Suprapubic skin (tissue), 4 donors: ENCODE measurements at regions not wholly inside any gene's neighbourhood (a gene's known extent, or its start where the extent isn't known, plus 50 kb on each side); places are given as distances from the start of the nearest gene placed in this dataset.

Source experiments
- CTCF ChIP-seq, 2 donors: fragments of 200-600 bp in 1 of 2; fragments of 450-650 bp in 1 of 2; sonication (generic) in 1 of 2; IDR thresholded peaks; one replicate each; pipeline ENCODE4 v1.5.1; 2016 to 2019; ENCODE audit warnings: antibody characterized with exemption in 2 of 2, mild to moderate bottlenecking in 1 of 2, moderate library complexity in 1 of 2
- EP300 ChIP-seq: sonication (generic); formaldehyde crosslinking; IDR thresholded peaks from one replicate; pipeline ENCODE4 v1.6.1; 2017; ENCODE audit warnings: antibody characterized with exemption
- POLR2A ChIP-seq, 2 donors: fragments of 450-650 bp; IDR thresholded peaks; one replicate each; pipeline ENCODE4 v1.6.1; 2017; ENCODE audit warnings: antibody characterized with exemption in 2 of 2, mild to moderate bottlenecking in 2 of 2, moderate library complexity in 2 of 2
- POLR2AphosphoS5 ChIP-seq, 3 donors: sonication (generic); formaldehyde crosslinking; IDR thresholded peaks; one replicate each; pipeline ENCODE4 v1.6.1; 2017; ENCODE audit warnings: antibody characterized with exemption in 3 of 3

- TF ChIP-seq CTCF (IDR thresholded peaks at IDR 0.05) = no peak
- TF ChIP-seq POLR2A (IDR thresholded peaks at IDR 0.05) = no peak
- no peak for TF ChIP-seq POLR2AphosphoS5 (IDR thresholded peaks at IDR 0.05)
- TF ChIP-seq EP300 = no peak
These were observed 1269.1 kb downstream of the TBC1D22A start for GRCh38 chr22:48031589-48031988.
